Calu3 (cell line): ENCODE measurements at regions not wholly inside any gene's neighbourhood (a gene's known extent, or its start where the extent isn't known, plus 50 kb on each side); places are given as distances from the start of the nearest gene placed in this dataset.
A peak's percentile ranks its signal among the peaks of the same experiment; 100 is the strongest.

ENCODE experiments used
- BruUV-seq: library from RNA; stranded (reverse); fragments of 400-500 nt; replicated peaks from 2 replicates; lab custom pipeline; 2021; lab: Mats Ljungman, UMichigan
- CTCF ChIA-PET: fragments of 300-600 bp; sonication (Branson Sonifier 250); formaldehyde crosslinking; loops from one replicate; lab custom pipeline; 2022; ENCODE audit warnings: antibody characterized with exemption; lab: Charles Lee
- DNase-seq: peaks from one replicate; pipeline ENCODE4 v3.0.0; 2022
- H3K27ac Mint-ChIP-seq: one replicate; pipeline ENCODE4 v1.8.0; 2022; ENCODE audit warnings: mixed read lengths; ENCODE audit not compliant: unreplicated experiment
- H3K27me3 Mint-ChIP-seq: one replicate; pipeline ENCODE4 v1.8.0; 2022; ENCODE audit warnings: mixed read lengths; ENCODE audit not compliant: unreplicated experiment
- H3K36me3 Mint-ChIP-seq: one replicate; pipeline ENCODE4 v1.8.0; 2022; ENCODE audit warnings: mild to moderate bottlenecking, moderate library complexity, mixed read lengths; ENCODE audit not compliant: insufficient read depth, unreplicated experiment
- H3K4me1 Mint-ChIP-seq: one replicate; pipeline ENCODE4 v1.8.0; 2022; ENCODE audit warnings: mild to moderate bottlenecking, low read depth, mixed read lengths; ENCODE audit not compliant: unreplicated experiment
- H3K4me3 Mint-ChIP-seq: one replicate; pipeline ENCODE4 v1.8.0; 2022; ENCODE audit warnings: mild to moderate bottlenecking, low read depth, moderate library complexity, mixed read lengths; ENCODE audit not compliant: unreplicated experiment
- H3K9me3 Mint-ChIP-seq: one replicate; pipeline ENCODE4 v1.8.0; 2022; ENCODE audit warnings: low read depth, mixed read lengths; ENCODE audit not compliant: unreplicated experiment
- intact Hi-C: fragments of 100-400 bp; cut with micrococcal nuclease; formaldehyde crosslinking; loops from one replicate; pipeline ENCODE4 v1.10.0; 2022; ENCODE audit not compliant: unreplicated experiment
- TF ChIP-seq, protein P1 (sequence below): fragments of 200-600 bp; IDR thresholded peaks from one replicate; pipeline ENCODE4 v1.8.0; 2022; ENCODE audit warnings: antibody characterized with exemption; ENCODE audit not compliant: unreplicated experiment

DNA sequence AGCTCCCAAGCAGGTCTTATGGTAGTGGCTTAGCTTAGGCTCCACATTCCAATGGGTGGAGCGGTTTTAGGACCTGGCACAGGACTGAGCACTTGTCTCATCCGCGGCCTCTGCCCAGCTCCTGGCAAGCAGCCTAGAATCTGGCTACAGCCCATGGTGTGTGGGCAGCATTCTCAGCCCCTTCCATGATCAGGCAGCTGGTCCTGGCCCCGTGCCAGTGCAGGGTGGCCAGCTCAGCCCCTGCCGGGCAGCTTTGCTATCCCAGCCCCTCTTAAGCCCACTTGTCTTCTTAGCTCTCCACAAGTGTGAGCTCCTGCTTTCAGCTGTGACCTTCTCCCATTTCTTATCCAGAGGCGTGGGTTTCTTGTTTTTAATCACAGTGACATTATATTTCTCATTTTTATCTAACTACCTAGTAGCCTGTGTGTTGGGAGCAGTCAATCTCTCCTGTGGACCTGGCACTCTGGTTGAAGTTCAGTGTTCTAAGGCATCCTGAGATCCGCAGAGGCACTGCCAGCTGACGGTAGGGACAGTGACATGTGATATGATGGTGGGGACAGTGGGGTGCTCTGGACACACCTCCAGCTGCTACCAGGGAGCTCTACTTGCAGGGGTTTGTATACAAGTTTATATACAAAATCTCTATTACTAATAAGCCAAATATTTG lies 84.5 kb upstream of the PRNP start:
- CTCF ChIA-PET, result no interaction called here
- Mint-ChIP-seq H3K27me3 (peaks cover 42% of the 10 kb centered on the region), H3K9me3 (no peaks in the 10 kb centered on the region), H3K4me1 (peaks cover 22% of the 10 kb centered on the region), H3K27ac (no peak overlapping the region), H3K36me3 (no peaks in the 10 kb centered on the region), H3K4me3 (no peak overlapping the region)
- intact Hi-C loops, result loop anchor here (10.0 kb wide), 1 partner anchor 593 kb away; no protein-coding TSS in a partner anchor
- no TSS peak for BruUV-seq
- DNase-seq, result peak; percentile 61
- TF ChIP-seq, protein P1, sequence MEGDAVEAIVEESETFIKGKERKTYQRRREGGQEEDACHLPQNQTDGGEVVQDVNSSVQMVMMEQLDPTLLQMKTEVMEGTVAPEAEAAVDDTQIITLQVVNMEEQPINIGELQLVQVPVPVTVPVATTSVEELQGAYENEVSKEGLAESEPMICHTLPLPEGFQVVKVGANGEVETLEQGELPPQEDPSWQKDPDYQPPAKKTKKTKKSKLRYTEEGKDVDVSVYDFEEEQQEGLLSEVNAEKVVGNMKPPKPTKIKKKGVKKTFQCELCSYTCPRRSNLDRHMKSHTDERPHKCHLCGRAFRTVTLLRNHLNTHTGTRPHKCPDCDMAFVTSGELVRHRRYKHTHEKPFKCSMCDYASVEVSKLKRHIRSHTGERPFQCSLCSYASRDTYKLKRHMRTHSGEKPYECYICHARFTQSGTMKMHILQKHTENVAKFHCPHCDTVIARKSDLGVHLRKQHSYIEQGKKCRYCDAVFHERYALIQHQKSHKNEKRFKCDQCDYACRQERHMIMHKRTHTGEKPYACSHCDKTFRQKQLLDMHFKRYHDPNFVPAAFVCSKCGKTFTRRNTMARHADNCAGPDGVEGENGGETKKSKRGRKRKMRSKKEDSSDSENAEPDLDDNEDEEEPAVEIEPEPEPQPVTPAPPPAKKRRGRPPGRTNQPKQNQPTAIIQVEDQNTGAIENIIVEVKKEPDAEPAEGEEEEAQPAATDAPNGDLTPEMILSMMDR, result no peak

DNA sequence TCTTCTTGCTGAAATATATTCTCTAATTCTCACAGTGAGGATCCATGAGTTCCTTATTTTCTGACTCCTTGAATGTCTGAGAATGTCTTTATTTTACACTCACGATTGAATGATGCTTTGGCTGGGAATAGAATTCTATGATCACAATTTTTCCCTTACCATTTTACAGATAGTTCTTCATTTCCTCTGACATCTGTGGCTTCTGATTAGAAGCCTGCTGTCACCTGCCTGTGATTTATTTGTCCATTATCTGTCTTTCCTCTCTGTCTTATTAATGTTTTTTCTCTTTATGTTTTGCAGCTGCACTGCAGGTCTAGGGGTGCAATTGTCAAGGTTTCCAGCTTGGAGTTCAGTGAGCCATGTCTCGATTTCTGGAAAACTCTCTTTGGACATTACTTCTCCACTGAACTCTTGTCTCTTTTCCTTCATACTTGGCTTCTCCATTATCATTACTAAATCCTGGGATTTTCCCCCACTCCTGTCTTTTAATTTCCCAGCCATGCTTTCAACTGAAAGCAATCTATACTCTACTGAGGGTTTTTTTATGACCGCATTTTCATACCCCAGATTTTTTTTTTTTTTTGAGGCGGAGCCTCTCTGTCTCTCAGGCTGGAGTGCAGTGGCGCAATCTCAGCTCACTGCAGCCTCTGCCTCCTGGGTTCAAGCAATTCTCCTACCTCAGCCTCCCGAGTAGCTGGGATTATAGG lies 85.8 kb upstream of the PRNP start:
- TF ChIP-seq, protein P1, result no peak
- no TSS peak for BruUV-seq
- DNase-seq, result no peak
- no peak overlapping the region for H3K27ac Mint-ChIP-seq
- H3K9me3 Mint-ChIP-seq, result no peaks in the 10 kb centered on the region
- H3K4me3 Mint-ChIP-seq, result no peak overlapping the region
- intact Hi-C loops, result loop anchor here (10.0 kb wide), 1 partner anchor 594 kb away; no protein-coding TSS in a partner anchor
- peaks cover 37% of the 10 kb centered on the region for H3K27me3 Mint-ChIP-seq
- H3K4me1 Mint-ChIP-seq, result peaks cover 22% of the 10 kb centered on the region
- CTCF ChIA-PET, result no interaction called here
- no peaks in the 10 kb centered on the region for H3K36me3 Mint-ChIP-seq

DNA sequence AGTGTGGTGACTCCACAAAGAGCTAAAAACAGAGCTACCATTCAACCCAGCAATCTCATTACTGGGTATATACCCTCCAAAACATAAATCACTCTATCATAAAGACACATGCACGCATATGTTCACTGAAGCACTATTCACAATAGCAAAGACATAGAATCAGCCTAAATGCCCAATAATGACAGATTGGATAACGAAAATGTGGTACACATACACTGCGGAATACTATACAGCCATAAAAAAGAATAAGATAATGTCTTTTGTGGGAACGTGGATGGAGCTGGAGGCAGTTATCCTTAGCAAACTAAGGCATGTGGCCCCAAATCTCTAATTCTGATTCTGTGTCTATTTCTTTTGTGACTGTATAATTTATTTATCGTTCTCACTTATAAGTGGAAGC lies 89.0 kb upstream of the PRNP start:
- CTCF ChIA-PET, result no interaction called here
- H3K4me1 Mint-ChIP-seq, result peaks cover 30% of the 10 kb centered on the region
- H3K27me3 Mint-ChIP-seq, result peaks cover 31% of the 10 kb centered on the region
- TF ChIP-seq, protein P1, result no peak
- no peaks in the 10 kb centered on the region for H3K9me3 Mint-ChIP-seq
- no peak overlapping the region for H3K4me3 Mint-ChIP-seq
- H3K27ac Mint-ChIP-seq, result no peak overlapping the region
- no peak for DNase-seq
- no TSS peak for BruUV-seq
- H3K36me3 Mint-ChIP-seq, result no peaks in the 10 kb centered on the region
- intact Hi-C loops, result loop anchor here (10.0 kb wide), 1 partner anchor 492 kb away; no protein-coding TSS in a partner anchor

DNA sequence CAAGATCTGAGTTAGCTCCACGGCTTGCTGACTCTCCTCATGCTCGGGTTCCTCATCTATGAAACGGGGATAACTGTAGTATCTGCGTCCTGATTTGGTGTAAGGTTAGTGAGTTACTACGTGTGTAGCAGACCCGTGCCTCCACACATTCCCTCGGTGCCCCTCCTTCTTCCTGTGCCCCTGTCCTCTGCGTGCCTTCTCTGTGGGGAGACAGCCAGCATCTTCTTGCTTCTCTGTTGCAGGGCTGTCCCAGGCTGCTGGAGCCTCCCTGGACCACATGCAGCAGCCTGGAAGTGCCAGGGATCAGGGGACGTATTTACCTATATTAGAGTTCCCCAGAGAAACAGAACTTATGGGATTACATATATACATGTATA lies 93.1 kb upstream of the PRNP start:
- H3K36me3 Mint-ChIP-seq, result no peaks in the 10 kb centered on the region

More for the DNA sequence above, 93.1 kb upstream of the PRNP start:
- Mint-ChIP-seq H3K27me3 (peaks cover 31% of the 10 kb centered on the region), H3K9me3 (no peaks in the 10 kb centered on the region), H3K4me3 (peak overlapping the region; percentile 31), H3K27ac (no peak overlapping the region), H3K4me1 (peaks cover 8% of the 10 kb centered on the region)
- no TSS peak for BruUV-seq
- TF ChIP-seq, protein P1, result no peak
- DNase-seq, result no peak
- intact Hi-C loops, result loop anchor here (10.0 kb wide), 1 partner anchor 488 kb away; no protein-coding TSS in a partner anchor
- CTCF ChIA-PET, result no interaction called here
